Cardiac fibroblast (primary cell): ENCODE measurements at regions not wholly inside any gene's neighbourhood (a gene's known extent, or its start where the extent isn't known, plus 50 kb on each side); places are given as distances from the start of the nearest gene placed in this dataset.
A peak's percentile ranks its signal among the peaks of the same experiment; 100 is the strongest.

Source experiments
- DNase-seq, 2 donors: peaks; one replicate each; pipeline versions ENCODE4 v3.0.0 to v3.0.0-alpha.2; 2010; ENCODE audit warnings: low read depth in 2 of 2
- H3K4me3 ChIP-seq, 2 donors: replicated peaks in 1 of 2; 1 replicate in 1 of 2; 2 replicates in 1 of 2; pipeline ENCODE4 v1.5.1; 2011; ENCODE audit warnings: low read depth in 2 of 2, low read length in 2 of 2, mild to moderate bottlenecking in 2 of 2, moderate library complexity in 1 of 2
- CTCF ChIP-seq: IDR thresholded peaks from one replicate; pipeline ENCODE4 v1.5.1; 2011; ENCODE audit warnings: low read depth, mild to moderate bottlenecking, low read length, inconsistent platforms

GRCh38 chr10:78787125-78787524, 281.6 kb upstream of the ZMIZ1 start:
- TF ChIP-seq CTCF = no peak
- no peak overlapping the region for H3K4me3 ChIP-seq
- DNase-seq = peak in 1 of 2 donors; percentile 50

GRCh38 chr10:78794736-78795455, 273.9 kb upstream of the ZMIZ1 start:
- peak in 1 of 2 donors; percentile 35 for DNase-seq
- no peak overlapping the region for H3K4me3 ChIP-seq
- no peak for TF ChIP-seq CTCF

GRCh38 chr10:78798976-78799730, 269.6 kb upstream of the ZMIZ1 start:
- no peak for TF ChIP-seq CTCF
- DNase-seq = peak in 1 of 2 donors; percentile 9
- no peak overlapping the region for H3K4me3 ChIP-seq

GRCh38 chr10:78800006-78800405, 268.8 kb upstream of the ZMIZ1 start:
- no peak for DNase-seq
- no peak for TF ChIP-seq CTCF
- no peak overlapping the region for H3K4me3 ChIP-seq

GRCh38 chr10:78800535-78801320, 268.0 kb upstream of the ZMIZ1 start:
- no peak for TF ChIP-seq CTCF
- DNase-seq = no peak
- H3K4me3 ChIP-seq = no peak overlapping the region

GRCh38 chr10:78802431-78802830, 266.3 kb upstream of the ZMIZ1 start:
- TF ChIP-seq CTCF = no peak
- no peak for DNase-seq

More at GRCh38 chr10:78802431-78802830, 266.3 kb upstream of the ZMIZ1 start:
- no peak overlapping the region for H3K4me3 ChIP-seq
